HG02970 (cell line): ENCODE measurements at regions not wholly inside any gene's neighbourhood (a gene's known extent, or its start where the extent isn't known, plus 50 kb on each side); places are given as distances from the start of the nearest gene placed in this dataset.
A peak's percentile ranks its signal among the peaks of the same experiment; 100 is the strongest.

Experiments
- ATAC-seq: cut with Tn5 transposase; IDR thresholded peaks from one replicate; pipeline ENCODE4 v1.9.1; 2021; ENCODE audit warnings: mild to moderate bottlenecking, moderate library complexity, moderate number of reproducible peaks; ENCODE audit not compliant: unreplicated experiment, low FRiP score

DNA sequence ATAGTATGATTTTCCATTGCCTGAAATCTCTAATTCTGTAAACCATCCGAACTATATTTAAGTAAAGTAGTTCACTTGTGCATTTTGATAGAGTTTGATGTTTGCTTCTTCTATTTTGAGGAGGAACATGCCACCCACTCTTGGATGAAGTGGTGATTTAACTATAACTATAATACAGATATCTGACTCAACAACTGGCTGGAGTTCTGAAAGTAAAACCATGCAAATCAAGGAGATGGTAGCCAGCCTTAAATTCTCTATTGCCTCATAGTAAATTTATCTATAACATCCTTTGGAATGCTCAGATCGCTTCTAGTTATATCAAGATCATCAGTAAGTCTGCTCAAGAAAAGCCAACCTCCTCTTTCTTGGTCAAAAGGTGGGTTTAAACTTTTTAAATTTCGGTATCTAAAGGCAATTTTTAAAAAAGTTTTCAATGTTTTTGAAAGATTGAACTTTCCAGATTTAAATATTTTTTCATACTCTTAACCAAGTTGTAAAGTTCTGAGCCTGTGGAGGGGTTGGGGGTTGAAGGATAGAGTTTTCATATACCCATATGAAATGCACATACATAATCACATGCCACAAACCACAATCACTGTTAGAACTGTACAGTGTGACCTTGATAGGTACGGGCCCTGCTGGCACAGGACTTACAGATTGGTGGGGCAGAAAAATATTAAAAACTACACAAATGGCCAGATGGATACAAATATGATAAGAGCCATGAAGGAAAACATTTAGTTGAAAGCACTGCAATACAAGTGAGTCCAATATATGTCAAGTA, 90.5 kb upstream of the RFC3 start:
- ATAC-seq = no peak

DNA sequence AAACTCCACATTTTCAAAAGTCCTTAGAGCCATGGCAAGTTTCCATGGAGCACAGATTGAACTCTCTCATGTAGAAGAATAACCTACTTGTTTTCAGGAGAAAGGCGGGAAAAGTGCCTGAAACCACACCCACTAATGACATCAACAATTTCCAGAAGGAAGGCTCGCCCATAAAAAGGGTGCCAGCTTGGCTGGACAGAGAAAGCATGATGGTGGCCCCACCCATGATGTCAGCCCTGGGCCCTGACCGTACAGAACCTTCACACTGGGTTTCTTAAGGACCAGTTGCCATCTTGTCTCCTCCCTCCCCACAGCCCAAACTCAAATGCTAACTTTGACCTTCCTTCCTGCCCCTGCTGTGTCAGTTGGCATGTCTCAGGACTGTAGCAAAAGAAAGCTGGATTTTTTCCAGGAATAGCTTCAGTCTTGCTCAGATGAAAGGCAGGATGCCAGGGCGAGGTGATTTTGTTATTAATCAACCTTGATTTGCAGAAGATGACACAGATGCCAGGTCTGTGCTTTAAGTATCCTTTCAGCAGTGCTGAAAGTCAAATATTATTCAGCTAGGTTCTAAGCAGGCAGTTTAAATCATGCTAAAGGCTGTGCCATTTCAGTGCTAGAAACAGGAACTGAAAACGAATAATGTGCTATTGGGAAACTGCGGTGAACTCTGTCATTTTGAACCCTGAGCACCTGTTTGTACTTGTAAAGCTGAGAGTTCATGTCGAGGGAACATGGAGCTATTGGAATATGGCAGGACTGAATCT, 89.5 kb upstream of the RFC3 start:
- ATAC-seq = peak; percentile 66

DNA sequence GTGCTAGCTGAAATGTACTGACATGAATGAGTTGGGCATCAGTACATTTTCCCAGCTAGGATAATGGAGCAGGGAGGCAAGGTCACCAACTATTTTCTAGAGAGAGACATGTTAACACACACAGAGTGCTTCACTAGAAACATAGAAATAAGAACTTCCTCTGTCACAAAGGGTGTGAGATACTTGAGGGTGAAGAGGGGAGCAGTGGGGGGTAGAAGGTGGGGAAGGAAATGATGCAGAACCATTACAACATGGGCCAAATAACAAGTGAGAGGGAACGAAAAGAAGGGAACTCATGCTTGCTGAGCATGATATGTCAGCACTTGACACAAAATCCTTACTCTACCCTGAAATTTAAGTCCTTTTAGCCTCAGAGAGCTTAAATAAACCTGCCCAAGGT, 87.8 kb upstream of the RFC3 start:
- ATAC-seq = no peak

GRCh38 chr13:33730619-33731018, 87.3 kb upstream of the RFC3 start:
- ATAC-seq = no peak

DNA sequence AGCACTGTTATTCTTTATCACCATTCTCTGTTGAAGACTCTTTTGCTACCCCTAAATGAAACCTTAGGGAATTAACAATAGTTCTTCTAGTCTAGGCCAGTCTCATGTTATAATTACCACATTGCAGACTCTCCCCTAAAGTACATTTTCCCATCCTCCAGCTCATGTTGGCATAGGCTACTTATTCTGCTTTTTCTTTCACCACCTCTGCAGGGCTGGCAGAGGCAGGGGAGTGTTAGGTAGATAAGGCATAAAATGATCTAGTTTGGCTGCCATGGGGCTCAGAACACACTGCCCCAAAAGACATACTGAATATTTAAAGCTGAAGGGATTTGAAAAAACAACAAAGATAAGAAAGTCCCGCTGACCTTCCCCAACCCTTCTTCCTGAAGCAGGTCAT, 82.7 kb upstream of the RFC3 start:
- no peak for ATAC-seq

DNA sequence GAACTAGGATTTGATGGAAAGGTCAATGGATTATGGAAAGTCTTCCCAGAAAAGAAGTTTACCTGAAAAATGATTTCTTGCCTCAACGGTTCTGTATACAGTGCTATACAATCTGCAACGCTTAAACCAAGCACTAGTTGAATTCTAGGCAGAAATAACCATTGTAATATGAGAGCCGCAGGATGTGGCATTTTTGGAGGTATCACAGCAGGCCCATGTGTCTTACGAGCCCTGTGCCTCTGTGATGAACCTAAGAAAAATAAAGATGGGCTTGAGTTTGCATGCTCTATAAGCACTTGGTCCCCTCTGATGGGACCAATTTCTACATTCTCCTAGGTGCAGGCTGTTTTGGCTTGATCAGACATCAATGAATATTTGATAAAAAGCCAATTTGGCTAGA, 78.7 kb upstream of the RFC3 start:
- no peak for ATAC-seq

GRCh38 chr13:33740134-33740538, 77.8 kb upstream of the RFC3 start:
- no peak for ATAC-seq

DNA sequence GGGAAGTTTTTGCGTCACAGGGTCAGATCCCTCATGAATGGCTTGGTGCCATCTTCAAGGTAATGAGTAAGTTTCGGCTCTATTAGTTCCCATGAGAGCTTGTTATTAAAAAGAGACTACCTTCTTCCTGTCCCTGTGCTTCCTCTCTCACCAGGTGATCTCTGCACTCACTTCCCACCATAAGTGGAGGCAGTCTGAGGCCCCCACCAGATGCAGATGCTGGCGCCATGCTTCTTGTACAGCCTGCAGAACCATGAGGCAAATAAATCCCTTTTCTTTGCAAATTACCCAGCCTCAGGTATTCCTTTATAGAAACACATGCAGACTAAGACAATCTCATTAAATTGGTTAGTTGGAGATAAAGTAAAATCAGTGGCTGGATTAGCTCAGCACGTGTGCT, 75.6 kb upstream of the RFC3 start:
- no peak for ATAC-seq

- peak; percentile 68 for ATAC-seq
Measured at GRCh38 chr13:33743438-33744368, 74.2 kb upstream of the RFC3 start.

DNA sequence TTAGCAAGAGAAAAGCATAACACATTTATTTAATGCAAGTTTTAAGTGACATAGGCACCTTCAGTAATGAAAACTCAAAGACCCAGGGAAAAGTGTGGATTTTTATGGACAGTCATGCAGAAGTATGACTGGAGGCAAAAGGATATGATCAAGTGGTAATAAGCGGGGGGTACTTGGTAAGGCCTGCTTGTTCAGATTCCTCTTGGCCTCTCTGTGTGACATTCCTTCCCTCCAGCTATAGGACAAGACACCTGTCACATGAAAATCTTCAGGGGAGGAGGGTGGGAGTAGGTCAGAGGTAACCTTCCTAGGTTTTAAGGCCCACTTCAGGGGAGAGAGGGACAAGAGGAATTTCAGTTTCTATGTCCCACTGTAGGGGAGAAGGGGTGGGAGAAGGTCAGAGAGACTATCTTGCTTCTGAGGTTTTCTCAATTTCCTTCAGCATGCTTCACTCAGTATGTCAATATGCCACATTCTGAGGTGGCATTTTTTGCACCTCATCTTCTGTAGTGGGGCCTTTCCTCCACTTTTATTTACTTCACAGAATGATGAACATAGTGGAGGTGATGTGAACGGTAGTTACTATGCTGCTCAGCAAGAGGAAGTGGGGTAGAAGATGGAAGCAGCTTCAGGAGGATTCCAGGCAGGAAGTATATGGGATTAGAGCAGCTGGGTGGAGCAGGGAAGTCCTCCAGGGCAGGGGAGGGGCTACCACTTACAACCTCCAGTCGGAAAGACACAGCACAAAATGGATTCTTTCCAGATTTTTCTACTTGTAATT, 73.2 kb upstream of the RFC3 start:
- ATAC-seq = no peak

GRCh38 chr13:33745370-33746324, 72.3 kb upstream of the RFC3 start:
- no peak for ATAC-seq

DNA sequence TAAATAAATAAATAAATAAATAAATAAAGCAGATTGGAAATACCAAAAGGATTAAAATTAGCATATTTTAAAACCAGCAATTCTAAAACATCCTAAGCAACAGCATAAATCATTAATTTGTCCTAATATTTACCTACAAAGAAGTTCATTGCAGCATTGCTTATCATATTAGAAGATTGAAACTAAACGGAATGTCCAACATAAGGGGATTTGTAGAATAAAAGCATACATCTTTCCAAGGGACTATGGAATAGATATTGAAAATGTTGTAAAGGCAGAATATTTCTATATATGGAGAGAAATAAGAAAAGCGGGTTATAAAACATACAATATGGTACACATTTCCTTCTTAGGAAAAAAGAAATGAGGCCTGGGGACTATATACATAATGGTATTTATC, 71.1 kb upstream of the RFC3 start:
- no peak for ATAC-seq

DNA sequence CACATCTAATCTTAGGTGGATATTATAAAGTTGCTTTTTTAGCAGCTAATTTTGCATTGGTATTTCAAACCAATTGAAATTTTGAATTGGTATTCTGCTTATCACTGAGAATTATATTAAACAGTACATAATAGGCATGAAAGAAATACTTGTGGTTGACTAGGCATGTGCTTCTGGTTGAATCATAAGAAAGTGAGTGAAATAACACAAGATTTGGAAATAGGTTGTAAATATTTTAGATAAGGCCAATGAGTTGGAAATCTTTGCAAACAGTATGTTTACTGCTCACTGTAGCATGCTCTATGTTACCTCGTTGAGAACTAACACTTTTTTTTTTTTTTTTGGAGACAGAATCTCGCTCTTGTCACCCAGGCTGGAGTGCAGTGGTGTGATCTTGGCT, 66.8 kb upstream of the RFC3 start:
- no peak for ATAC-seq

DNA sequence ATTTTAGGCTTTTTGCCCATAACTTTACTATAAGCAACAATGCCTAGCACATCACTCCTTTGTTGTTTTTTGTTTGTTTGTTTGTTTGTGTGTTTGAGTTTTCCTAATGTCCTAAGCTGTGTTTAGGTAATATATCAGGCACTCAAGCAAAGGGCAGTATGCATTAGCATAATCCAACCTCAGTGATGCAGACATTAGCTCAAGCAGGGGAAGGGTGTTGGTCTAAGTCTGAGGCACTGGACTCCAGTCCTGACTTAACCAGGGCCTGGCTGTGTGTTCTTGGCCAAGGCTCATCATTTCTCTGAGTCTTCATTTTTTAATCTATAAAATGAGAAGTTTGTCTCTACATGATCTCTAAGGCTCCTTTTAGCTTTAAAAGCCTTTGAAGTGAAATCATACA, 65.9 kb upstream of the RFC3 start:
- ATAC-seq = no peak

DNA sequence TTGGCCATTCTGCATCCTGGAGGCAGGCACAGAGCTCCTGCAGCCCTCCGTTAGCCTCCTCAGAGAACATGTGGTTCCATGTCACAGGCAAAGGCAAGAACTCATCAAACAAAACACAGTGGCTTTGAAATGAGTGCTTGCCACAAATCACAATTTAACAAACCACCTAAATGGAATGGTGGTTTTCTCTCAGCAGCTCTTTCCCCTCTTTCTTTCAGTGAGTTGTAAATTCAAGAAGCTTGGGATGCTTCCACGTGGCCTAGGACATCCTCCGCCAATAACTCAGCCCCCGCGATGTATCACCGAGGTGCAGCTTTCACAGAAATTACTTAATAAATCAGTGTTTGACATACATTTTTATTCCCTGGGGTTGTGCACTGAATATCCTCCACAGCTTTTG, 65.4 kb upstream of the RFC3 start:
- no peak for ATAC-seq

DNA sequence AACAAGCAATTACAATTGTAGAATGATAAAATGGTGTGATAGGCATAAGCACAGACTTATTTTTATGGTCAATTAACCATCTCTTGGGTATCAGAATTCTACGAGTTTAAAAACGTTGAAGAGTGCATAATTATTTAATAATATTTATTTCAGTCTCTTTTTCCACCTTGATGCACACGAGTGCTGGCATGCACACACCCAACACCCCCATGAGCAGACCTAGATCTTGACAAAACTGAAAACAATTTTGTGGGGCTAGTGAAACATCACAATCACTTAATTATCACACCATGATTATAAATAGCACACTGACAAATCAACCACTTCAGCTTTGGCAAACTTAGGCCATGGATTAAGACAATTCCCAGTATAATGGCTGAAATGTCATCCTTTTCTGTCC, 61.0 kb upstream of the RFC3 start:
- ATAC-seq = no peak

- no peak for ATAC-seq
Measured at GRCh38 chr13:33757713-33758112, 60.2 kb upstream of the RFC3 start.

GRCh38 chr13:33758113-33758512, 59.8 kb upstream of the RFC3 start:
- ATAC-seq = no peak

- no peak for ATAC-seq
Measured at GRCh38 chr13:33761740-33762139, 56.2 kb upstream of the RFC3 start.
